Panc1 (cell line): ENCODE measurements at regions not wholly inside any gene's neighbourhood (a gene's known extent, or its start where the extent isn't known, plus 50 kb on each side); places are given as distances from the start of the nearest gene placed in this dataset.

ENCODE experiments used
- POLR2AphosphoS5 ChIP-seq: IDR thresholded peaks from 2 replicates; pipeline ENCODE4 v1.6.1; 2012; ENCODE audit warnings: mild to moderate bottlenecking, low read depth, low read length, moderate library complexity
- TF ChIP-seq, protein P1 (sequence below): fragments of 450-650 bp; IDR thresholded peaks from 2 replicates; pipeline ENCODE4 v1.5.1; 2017; ENCODE audit warnings: mild to moderate bottlenecking

DNA sequence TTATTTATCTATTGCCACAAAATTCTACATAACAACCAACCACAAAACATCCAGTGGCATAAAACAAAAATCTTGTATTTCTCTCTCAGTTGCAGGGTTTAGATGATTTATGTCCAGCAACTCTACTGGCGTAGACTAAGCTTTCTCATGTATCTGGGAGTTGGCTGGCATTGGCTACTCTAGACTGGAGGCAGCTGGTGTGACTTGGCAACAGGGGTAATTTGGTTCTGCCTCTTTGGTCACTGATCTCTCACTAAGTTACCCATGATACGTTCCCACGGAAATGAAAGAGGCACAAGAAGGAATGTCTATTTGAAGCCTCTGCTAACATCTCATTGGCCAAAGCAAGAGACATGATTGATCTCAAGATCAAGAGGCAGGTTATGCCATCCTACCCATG, 144.0 kb downstream of the HS3ST3B1 start:
- TF ChIP-seq, protein P1, sequence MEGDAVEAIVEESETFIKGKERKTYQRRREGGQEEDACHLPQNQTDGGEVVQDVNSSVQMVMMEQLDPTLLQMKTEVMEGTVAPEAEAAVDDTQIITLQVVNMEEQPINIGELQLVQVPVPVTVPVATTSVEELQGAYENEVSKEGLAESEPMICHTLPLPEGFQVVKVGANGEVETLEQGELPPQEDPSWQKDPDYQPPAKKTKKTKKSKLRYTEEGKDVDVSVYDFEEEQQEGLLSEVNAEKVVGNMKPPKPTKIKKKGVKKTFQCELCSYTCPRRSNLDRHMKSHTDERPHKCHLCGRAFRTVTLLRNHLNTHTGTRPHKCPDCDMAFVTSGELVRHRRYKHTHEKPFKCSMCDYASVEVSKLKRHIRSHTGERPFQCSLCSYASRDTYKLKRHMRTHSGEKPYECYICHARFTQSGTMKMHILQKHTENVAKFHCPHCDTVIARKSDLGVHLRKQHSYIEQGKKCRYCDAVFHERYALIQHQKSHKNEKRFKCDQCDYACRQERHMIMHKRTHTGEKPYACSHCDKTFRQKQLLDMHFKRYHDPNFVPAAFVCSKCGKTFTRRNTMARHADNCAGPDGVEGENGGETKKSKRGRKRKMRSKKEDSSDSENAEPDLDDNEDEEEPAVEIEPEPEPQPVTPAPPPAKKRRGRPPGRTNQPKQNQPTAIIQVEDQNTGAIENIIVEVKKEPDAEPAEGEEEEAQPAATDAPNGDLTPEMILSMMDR, result no peak
- TF ChIP-seq POLR2AphosphoS5, result no peak
